WERI-Rb-1 (cell line): ENCODE measurements at regions not wholly inside any gene's neighbourhood (a gene's known extent, or its start where the extent isn't known, plus 50 kb on each side); places are given as distances from the start of the nearest gene placed in this dataset.
"Not testable (repeated sequence)": the region's sequence is repeated elsewhere in the genome, so short reads cannot be mapped to it uniquely, and the experiment has no call there.

Source experiments
- DNase-seq: peaks from one replicate; pipeline ENCODE4 v3.0.0-alpha.2; 2020
- H3K27ac ChIP-seq: fragments of 250-450 bp; sonication (Bioruptor Pico); 2 replicates; pipeline ENCODE4 v1.5.1; 2020; ENCODE audit warnings: mild to moderate bottlenecking, moderate library complexity
- H3K27me3 ChIP-seq: fragments of 250-450 bp; sonication (Bioruptor Pico); 2 replicates; pipeline ENCODE4 v1.5.1; 2021; ENCODE audit warnings: mild to moderate bottlenecking, low read depth, moderate library complexity; ENCODE audit not compliant: insufficient read depth, severe bottlenecking
- H3K36me3 ChIP-seq: fragments of 250-450 bp; sonication (Bioruptor Pico); 2 replicates; pipeline ENCODE4 v1.5.1; 2020; ENCODE audit warnings: mild to moderate bottlenecking, moderate library complexity
- H3K4me3 ChIP-seq: 2 replicates; pipeline ENCODE4 v1.5.1; 2011; ENCODE audit warnings: low read depth, mild to moderate bottlenecking, control low read depth, low read length
- H3K9me3 ChIP-seq: fragments of 250-450 bp; sonication (Bioruptor Pico); 2 replicates; pipeline ENCODE4 v1.5.1; 2021; ENCODE audit warnings: mild to moderate bottlenecking, moderate library complexity; ENCODE audit not compliant: severe bottlenecking
- CTCF ChIP-seq: IDR thresholded peaks from 2 replicates; pipeline ENCODE4 v1.5.1; 2011; ENCODE audit warnings: low read depth, mild to moderate bottlenecking, control low read depth, inconsistent platforms, low read length

GRCh38 chr19:27419217-27419616 lies 1793.7 kb downstream of the UQCRFS1 start:
- not testable (repeated sequence) for H3K4me3 ChIP-seq, H3K27me3 ChIP-seq, H3K36me3 ChIP-seq, H3K27ac ChIP-seq, H3K9me3 ChIP-seq, DNase-seq

DNA sequence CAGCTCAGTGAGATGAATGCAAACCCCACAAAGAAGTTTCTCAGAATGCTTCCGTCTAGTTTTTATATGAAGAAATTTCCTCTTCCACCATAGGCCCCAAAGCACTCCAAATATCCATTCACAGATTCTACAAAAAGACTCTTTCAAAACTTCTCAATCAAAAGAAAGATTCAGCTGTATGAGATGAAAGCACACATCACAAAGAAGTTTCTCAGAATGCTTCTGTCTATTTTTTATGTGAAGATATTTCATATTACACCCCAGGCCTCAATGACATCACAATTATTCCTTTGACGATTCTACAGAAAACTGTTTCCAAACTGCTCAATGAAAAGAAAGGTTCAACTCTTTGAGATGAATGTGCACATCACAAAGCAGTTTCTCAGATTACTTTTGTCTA lies 1819.4 kb downstream of the UQCRFS1 start:
- Histone ChIP-seq H3K36me3 (no peaks in the 10 kb centered on the region), H3K4me3 (no peak overlapping the region), H3K9me3 (peaks cover 6% of the 10 kb centered on the region), H3K27ac (no peak overlapping the region), H3K27me3 (peaks cover 49% of the 10 kb centered on the region)
- TF ChIP-seq CTCF, result no peak
- no peak for DNase-seq

DNA sequence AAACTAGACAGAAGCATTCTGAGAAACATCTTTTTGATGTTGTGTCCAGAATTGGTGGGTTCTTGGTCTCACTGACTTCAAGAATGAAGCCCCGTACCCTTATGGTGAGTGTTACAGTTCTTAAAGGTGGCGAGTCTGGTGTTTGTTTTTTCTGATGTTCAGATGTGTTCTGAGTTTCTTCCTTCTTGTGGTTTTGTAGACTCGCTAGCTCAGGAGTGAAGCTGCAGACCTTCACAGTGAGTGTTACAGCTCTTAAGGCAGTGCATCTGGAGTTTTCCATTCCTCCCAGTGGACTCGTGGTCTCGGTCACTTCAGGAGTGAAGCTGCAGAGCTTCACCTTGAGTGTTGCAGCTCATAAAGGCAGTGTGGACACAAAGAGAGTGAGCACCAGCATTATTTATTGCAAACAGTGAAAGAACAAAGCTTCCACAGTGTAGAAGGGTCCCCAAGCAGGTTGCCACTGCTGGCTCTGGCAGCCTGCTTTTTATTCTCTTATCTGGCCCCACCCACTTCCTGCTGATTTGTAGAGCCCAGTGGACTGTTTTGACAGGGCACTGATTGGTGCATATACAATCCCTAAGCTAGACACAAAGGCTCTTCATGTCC lies 1820.8 kb downstream of the UQCRFS1 start:
- H3K9me3 ChIP-seq, result peaks cover 6% of the 10 kb centered on the region
- TF ChIP-seq CTCF, result no peak
- no peak overlapping the region for H3K27ac ChIP-seq
- no peak for DNase-seq
- H3K27me3 ChIP-seq, result peaks cover 53% of the 10 kb centered on the region
- no peak overlapping the region for H3K4me3 ChIP-seq
- no peaks in the 10 kb centered on the region for H3K36me3 ChIP-seq

DNA sequence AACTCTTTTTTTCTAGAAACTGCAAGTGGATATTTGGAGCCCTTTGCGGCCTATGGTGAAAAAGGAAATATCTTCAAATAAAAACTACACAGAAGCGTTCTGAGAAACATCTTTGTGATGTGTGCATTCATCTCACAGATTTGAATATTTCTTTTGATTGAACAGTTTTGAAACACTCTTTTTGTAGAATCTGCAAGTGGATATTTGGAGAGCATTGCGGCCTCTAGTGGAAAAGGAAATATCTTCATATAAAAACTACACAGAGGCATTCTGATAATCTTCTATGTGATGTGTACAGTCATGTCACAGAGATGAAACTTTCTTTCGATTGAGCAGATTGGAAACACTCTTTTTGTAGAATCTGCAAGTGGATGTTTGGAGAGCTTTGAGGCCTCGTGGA lies 1833.6 kb downstream of the UQCRFS1 start:
- not testable (repeated sequence) for H3K9me3 ChIP-seq, H3K27ac ChIP-seq, H3K36me3 ChIP-seq, DNase-seq, H3K4me3 ChIP-seq
- H3K27me3 ChIP-seq, result peaks cover 51% of the 10 kb centered on the region

GRCh38 chr19:27369603-27370002 lies 1843.3 kb downstream of the UQCRFS1 start:
- not testable (repeated sequence) for H3K4me3 ChIP-seq, H3K9me3 ChIP-seq, H3K27ac ChIP-seq, DNase-seq, H3K36me3 ChIP-seq
- H3K27me3 ChIP-seq, result peaks cover 56% of the 10 kb centered on the region

GRCh38 chr19:27362438-27362837 lies 1850.5 kb downstream of the UQCRFS1 start:
- H3K4me3 ChIP-seq, H3K9me3 ChIP-seq, DNase-seq, H3K36me3 ChIP-seq, H3K27ac ChIP-seq: not testable (repeated sequence)
- peaks cover 49% of the 10 kb centered on the region for H3K27me3 ChIP-seq

- not testable (repeated sequence) for H3K9me3 ChIP-seq, DNase-seq, H3K27ac ChIP-seq, H3K4me3 ChIP-seq, H3K36me3 ChIP-seq
- H3K27me3 ChIP-seq, result peaks cover 24% of the 10 kb centered on the region
These were observed 1857.4 kb downstream of the UQCRFS1 start for GRCh38 chr19:27355581-27355980.
